HEK293T (cell line): ENCODE measurements at regions not wholly inside any gene's neighbourhood (a gene's known extent, or its start where the extent isn't known, plus 50 kb on each side); places are given as distances from the start of the nearest gene placed in this dataset.

Source experiments
- CTCF ChIA-PET: fragments of 350-600 bp; formaldehyde crosslinking; extraction: SDS; loops from one replicate; lab custom pipeline; 2021; ENCODE audit warnings: antibody characterized with exemption, inconsistent platforms; lab: Yijun Ruan, JAX
- POLR2A ChIA-PET: fragments of 350-600 bp; formaldehyde crosslinking; extraction: SDS; loops from one replicate; lab custom pipeline; 2020; ENCODE audit warnings: antibody characterized with exemption, inconsistent platforms; lab: Yijun Ruan, JAX
- DNase-seq: peaks from one replicate; pipeline ENCODE4 v3.0.0; 2012; ENCODE audit warnings: mixed read lengths; ENCODE audit errors: extremely low spot score
- ARNT ChIP-seq: fragments of 450-650 bp; IDR thresholded peaks from 2 replicates; pipeline ENCODE4 v1.6.1; 2017; ENCODE audit warnings: mild to moderate bottlenecking
- BHLHE40 ChIP-seq: fragments of 450-650 bp; IDR thresholded peaks from 2 replicates; pipeline ENCODE4 v1.6.1; 2016; ENCODE audit warnings: mild to moderate bottlenecking, moderate library complexity, borderline replicate concordance
- CTBP1 ChIP-seq: fragments of 450-650 bp; IDR thresholded peaks from 2 replicates; pipeline ENCODE4 v1.6.1; 2016; ENCODE audit warnings: borderline replicate concordance
- ELF4 ChIP-seq: fragments of 450-650 bp; IDR thresholded peaks from 2 replicates; pipeline ENCODE4 v1.6.1; 2017; ENCODE audit warnings: antibody characterized with exemption
- FOXA1 ChIP-seq: fragments of 450-650 bp; IDR thresholded peaks from 2 replicates; pipeline ENCODE4 v1.6.1; 2016; ENCODE audit warnings: mild to moderate bottlenecking
- FOXK2 ChIP-seq: fragments of 450-650 bp; IDR thresholded peaks from 2 replicates; pipeline ENCODE4 v1.6.1; 2016; ENCODE audit warnings: mild to moderate bottlenecking
- FOXM1 ChIP-seq: fragments of 450-650 bp; IDR thresholded peaks from 2 replicates; pipeline ENCODE4 v1.6.1; 2017; ENCODE audit warnings: mild to moderate bottlenecking, borderline replicate concordance
- HDGF ChIP-seq: fragments of 450-650 bp; IDR thresholded peaks from 2 replicates; pipeline ENCODE4 v1.6.1; 2017; ENCODE audit warnings: antibody characterized with exemption, borderline replicate concordance
- L3MBTL2 ChIP-seq: fragments of 450-650 bp; conservative IDR thresholded peaks from 2 replicates; pipeline ENCODE4 v1.6.1; 2016; ENCODE audit warnings: mild to moderate bottlenecking
- LEF1 ChIP-seq: fragments of 450-650 bp; IDR thresholded peaks from 2 replicates; pipeline ENCODE4 v1.6.1; 2017; ENCODE audit warnings: mild to moderate bottlenecking, borderline replicate concordance
- NFRKB ChIP-seq: fragments of 450-650 bp; IDR thresholded peaks from 2 replicates; pipeline ENCODE4 v1.6.1; 2016; ENCODE audit warnings: mild to moderate bottlenecking, moderate library complexity
- SP1 ChIP-seq: fragments of 450-650 bp; IDR thresholded peaks from 2 replicates; pipeline ENCODE4 v1.6.1; 2017
- SUZ12 ChIP-seq: fragments of 450-650 bp; IDR thresholded peaks from 2 replicates; pipeline ENCODE4 v1.6.1; 2016; ENCODE audit warnings: mild to moderate bottlenecking
- TARDBP ChIP-seq: fragments of 450-650 bp; IDR thresholded peaks from 2 replicates; pipeline ENCODE4 v1.6.1; 2016
- ZNF384 ChIP-seq: fragments of 450-650 bp; IDR thresholded peaks from 2 replicates; pipeline ENCODE4 v1.6.1; 2016
- TF ChIP-seq, protein P1 (sequence below): fragments of 450-650 bp; IDR thresholded peaks from 2 replicates; pipeline ENCODE4 v1.6.1; 2016

DNA sequence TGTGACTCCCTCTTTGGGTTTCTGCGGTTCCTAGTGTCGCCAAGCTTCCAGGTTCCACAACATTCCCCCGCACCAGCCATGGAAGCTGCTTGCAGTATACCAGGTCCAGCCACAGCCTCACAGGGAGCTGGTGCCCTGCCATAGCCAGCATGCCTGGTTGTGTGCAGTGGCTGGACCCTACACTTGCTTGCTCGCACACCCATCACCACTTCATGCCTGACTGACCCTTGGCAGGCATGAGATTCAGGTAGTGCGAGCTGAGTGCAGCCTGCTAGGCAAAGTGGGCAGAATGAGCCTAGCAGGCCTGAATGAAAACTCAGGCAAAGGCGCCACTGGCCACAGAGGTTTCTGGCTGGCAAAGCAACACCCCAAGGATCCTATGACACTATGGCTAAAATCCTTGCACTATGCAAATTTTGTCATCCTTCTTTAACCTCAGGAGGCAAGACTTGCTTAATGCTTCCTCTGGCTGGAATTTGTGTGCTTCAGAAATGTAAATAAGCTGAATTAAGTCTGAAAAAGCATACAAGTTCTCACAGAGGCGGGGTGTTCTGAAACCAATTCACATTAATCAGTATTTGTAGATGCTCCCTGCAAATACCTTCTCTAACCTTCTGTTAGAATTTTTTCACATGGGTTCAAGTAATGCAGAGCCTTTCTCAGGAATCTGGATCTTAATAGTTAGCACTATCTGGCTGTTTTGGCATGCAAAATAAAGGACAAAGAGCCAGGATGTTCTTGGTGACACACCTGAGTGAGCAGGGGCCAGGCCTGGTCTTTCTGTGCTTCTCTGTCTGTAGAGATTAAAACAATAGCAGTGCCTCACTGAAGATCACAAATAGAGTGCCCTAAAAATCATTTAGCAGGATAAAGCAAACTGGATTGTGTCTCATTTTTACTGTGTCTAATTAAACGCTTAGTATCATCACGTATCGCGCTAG lies 256.9 kb downstream of the GPATCH2 start:
- TF ChIP-seq SP1 (no peak), L3MBTL2 (no peak), HDGF (no peak), FOXK2 (no peak), ELF4 (no peak), LEF1 (no peak), SUZ12 (no peak), FOXM1 (no peak), NFRKB (no peak), CTBP1 (no peak), ARNT (no peak), BHLHE40 (no peak)
- TF ChIP-seq, protein P1, sequence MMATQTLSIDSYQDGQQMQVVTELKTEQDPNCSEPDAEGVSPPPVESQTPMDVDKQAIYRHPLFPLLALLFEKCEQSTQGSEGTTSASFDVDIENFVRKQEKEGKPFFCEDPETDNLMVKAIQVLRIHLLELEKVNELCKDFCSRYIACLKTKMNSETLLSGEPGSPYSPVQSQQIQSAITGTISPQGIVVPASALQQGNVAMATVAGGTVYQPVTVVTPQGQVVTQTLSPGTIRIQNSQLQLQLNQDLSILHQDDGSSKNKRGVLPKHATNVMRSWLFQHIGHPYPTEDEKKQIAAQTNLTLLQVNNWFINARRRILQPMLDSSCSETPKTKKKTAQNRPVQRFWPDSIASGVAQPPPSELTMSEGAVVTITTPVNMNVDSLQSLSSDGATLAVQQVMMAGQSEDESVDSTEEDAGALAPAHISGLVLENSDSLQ = no peak
- ChIA-PET CTCF (interaction anchor here (0.6 kb wide), 1 partner anchor 11 kb away, joined by 3 read pairs; no protein-coding TSS in a partner anchor), POLR2A (no interaction called here)
- DNase-seq = no peak

DNA sequence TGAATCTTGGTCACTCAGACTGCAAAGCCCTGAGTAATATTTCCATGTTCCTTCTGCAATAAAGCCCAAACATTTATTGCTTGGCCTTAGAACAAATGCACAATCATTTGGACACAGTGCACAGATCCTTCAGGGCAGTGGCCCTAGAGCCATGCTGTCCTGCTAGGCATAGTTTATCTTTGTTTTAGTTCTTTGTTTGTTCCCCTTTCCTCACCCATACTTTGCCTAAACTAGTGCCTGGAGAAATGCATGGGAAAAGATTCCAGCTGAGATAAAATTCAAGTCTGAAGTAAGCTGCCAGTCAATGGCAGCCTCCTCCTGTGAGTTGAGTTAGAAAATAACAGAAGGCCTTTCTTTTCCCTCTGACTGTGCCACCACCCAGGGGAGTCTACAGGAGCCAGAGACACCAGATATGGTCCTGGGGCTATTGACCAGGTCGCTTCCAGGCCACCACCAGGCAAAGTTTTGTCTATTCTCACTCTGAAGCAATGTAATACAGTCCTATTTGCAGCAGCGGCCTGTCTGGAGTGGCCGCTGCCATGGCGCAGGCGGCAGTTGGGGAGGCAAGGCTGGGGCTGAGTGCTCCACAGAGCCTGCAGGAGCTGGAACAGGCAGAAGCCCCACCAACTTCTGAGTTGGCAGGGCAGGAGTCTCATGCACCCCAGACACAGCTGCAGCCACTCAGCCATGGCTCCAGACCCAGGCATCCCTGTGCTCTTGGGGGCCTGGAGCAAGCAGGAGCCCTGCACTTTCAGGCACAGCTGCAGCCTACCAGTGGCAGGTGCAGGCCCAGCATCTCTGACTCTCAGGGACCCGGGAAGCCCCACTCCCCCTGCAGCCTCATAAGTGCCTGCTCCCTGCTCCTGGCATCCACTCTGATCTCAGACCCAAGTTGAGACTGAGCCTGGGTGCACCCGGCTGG lies 258.6 kb downstream of the GPATCH2 start:
- POLR2A ChIA-PET = no interaction called here
- DNase-seq = no peak
- TF ChIP-seq SP1 (no peak), CTBP1 (no peak), LEF1 (no peak), HDGF (no peak), FOXK2 (no peak), L3MBTL2 (no peak), FOXM1 (no peak), BHLHE40 (no peak), TARDBP (no peak), SUZ12 (no peak), ARNT (no peak), FOXA1 (no peak), NFRKB (no peak)
- TF ChIP-seq, protein P1 = no peak
- CTCF ChIA-PET = no interaction called here

DNA sequence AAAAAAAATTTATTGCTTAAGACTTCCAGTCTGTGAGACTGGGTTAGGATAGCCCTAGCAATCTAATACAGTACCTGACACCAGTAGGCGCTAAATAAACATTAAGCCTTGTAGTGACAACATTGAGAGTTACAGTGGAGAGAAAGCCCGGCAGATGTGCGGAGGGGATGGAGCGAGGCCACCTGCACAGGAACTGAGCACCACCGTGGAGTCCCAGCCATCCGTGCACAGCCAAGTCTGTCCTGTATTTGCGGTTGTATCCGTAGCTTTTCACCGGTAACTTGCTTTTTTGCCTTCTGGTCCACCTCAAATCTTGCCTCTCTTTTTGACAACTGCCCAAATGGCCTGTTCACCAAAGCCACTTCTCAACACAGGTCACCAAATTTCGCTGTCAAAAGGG lies 260.1 kb downstream of the GPATCH2 start:
- no peak for DNase-seq
- CTCF ChIA-PET = interaction anchor here (0.6 kb wide), 1 partner anchor 1196 kb away, joined by 3 read pairs; no protein-coding TSS in a partner anchor
- POLR2A ChIA-PET = no interaction called here
- TF ChIP-seq LEF1 = no peak
- TF ChIP-seq FOXK2 = no peak
- no peak for TF ChIP-seq SUZ12
- no peak for TF ChIP-seq ZNF384
- no peak for TF ChIP-seq BHLHE40
- no peak for TF ChIP-seq HDGF
- no peak for TF ChIP-seq L3MBTL2
- TF ChIP-seq CTBP1 = no peak

- ChIA-PET POLR2A (no interaction called here), CTCF (interaction anchor here (0.6 kb wide), 1 partner anchor 1195 kb away, joined by 3 read pairs; no protein-coding TSS in a partner anchor)
- DNase-seq = no peak
- no peak for TF ChIP-seq ARNT
- peak; percentile 69 for TF ChIP-seq ELF4
- no peak for TF ChIP-seq FOXM1
These were observed 260.8 kb downstream of the GPATCH2 start for GRCh38 chr1:217369996-217370551.

- ChIA-PET CTCF (no interaction called here), POLR2A (no interaction called here)
- DNase-seq = no peak
- TF ChIP-seq CTBP1 = no peak
- no peak for TF ChIP-seq SUZ12
- TF ChIP-seq FOXK2 = no peak
- no peak for TF ChIP-seq SP1
- no peak for TF ChIP-seq TARDBP
- TF ChIP-seq FOXM1 = no peak
- TF ChIP-seq LEF1 = no peak
- no peak for TF ChIP-seq HDGF
- TF ChIP-seq, protein P1 = no peak
- no peak for TF ChIP-seq L3MBTL2
- no peak for TF ChIP-seq ZNF384
- no peak for TF ChIP-seq FOXA1
- no peak for TF ChIP-seq NFRKB
- TF ChIP-seq ARNT = no peak
These were observed 261.5 kb downstream of the GPATCH2 start for GRCh38 chr1:217369271-217369981.
